Thoracic aorta (tissue), 2 donors: ENCODE measurements at regions not wholly inside any gene's neighbourhood (a gene's known extent, or its start where the extent isn't known, plus 50 kb on each side); places are given as distances from the start of the nearest gene placed in this dataset.

Experiments
- ATAC-seq: fragments of 150-250 bp; one replicate; pipeline ENCODE4 v1.8.0; 2017; ENCODE audit warnings: low read depth; ENCODE audit not compliant: insufficient number of reproducible peaks, low FRiP score
- DNase-seq: peaks from one replicate; pipeline ENCODE4 v3.0.0-alpha.2; 2020; ENCODE audit warnings: low spot score
- H3K27ac ChIP-seq, 2 donors: fragments of 200-600 bp; sonication (generic); 1 replicate in 1 of 2; 2 replicates in 1 of 2; pipeline ENCODE4 v1.5.1; 2016; ENCODE audit warnings: mild to moderate bottlenecking in 2 of 2, moderate library complexity in 2 of 2
- H3K27me3 ChIP-seq: fragments of 200-600 bp; sonication (generic); replicated peaks from 2 replicates; pipeline ENCODE4 v1.6.0; 2016; ENCODE audit warnings: mild to moderate bottlenecking; ENCODE audit not compliant: insufficient read depth
- H3K36me3 ChIP-seq: fragments of 200-600 bp; sonication (generic); one replicate; pipeline ENCODE4 v1.5.1; 2016
- H3K4me1 ChIP-seq, 2 donors: fragments of 200-600 bp; sonication (generic); 1 replicate in 1 of 2; 2 replicates in 1 of 2; pipeline versions ENCODE4 v1.5.1 to v1.6.0; 2016; ENCODE audit warnings: low read depth in 2 of 2, mild to moderate bottlenecking in 1 of 2; ENCODE audit not compliant: control insufficient read depth in 1 of 2
- H3K4me3 ChIP-seq: fragments of 200-600 bp; sonication (generic); 2 replicates; pipeline ENCODE4 v1.5.1; 2016; ENCODE audit warnings: mild to moderate bottlenecking
- H3K9me3 ChIP-seq: fragments of 200-600 bp; sonication (generic); 2 replicates; pipeline ENCODE4 v1.5.1; 2016
- CTCF ChIP-seq: fragments of 200-600 bp; sonication (generic); IDR thresholded peaks from one replicate; pipeline ENCODE4 v1.5.1; 2019; ENCODE audit warnings: antibody characterized with exemption

- Histone ChIP-seq H3K9me3 (no peaks in the 10 kb centered on the region), H3K27ac (no peak overlapping the region), H3K4me1 (peaks cover 7 to 12% of the 10 kb centered on the region in 2 donors), H3K4me3 (no peak overlapping the region), H3K27me3 (no peaks in the 10 kb centered on the region), H3K36me3 (no peaks in the 10 kb centered on the region)
- no peak for ATAC-seq
- no peak for DNase-seq
- TF ChIP-seq CTCF, result no peak
These were observed 330.1 kb upstream of the GIMD1 start for GRCh38 chr4:106698621-106699195.

- Histone ChIP-seq H3K27ac (no peak overlapping the region), H3K4me1 (peaks cover 7 to 12% of the 10 kb centered on the region in 2 donors), H3K9me3 (no peaks in the 10 kb centered on the region), H3K4me3 (no peak overlapping the region), H3K36me3 (no peaks in the 10 kb centered on the region), H3K27me3 (no peaks in the 10 kb centered on the region)
- ATAC-seq, result no peak
- no peak for TF ChIP-seq CTCF
- DNase-seq, result no peak
These were observed 327.1 kb upstream of the GIMD1 start for GRCh38 chr4:106695501-106696262.

GRCh38 chr4:106694232-106694631 lies 325.7 kb upstream of the GIMD1 start:
- Histone ChIP-seq H3K36me3 (no peaks in the 10 kb centered on the region), H3K27ac (no peak overlapping the region), H3K27me3 (no peaks in the 10 kb centered on the region), H3K4me1 (peaks cover 7 to 12% of the 10 kb centered on the region in 2 donors), H3K4me3 (no peak overlapping the region), H3K9me3 (no peaks in the 10 kb centered on the region)
- no peak for TF ChIP-seq CTCF
- ATAC-seq (no peak), DNase-seq (no peak)

GRCh38 chr4:106691749-106692148 lies 323.2 kb upstream of the GIMD1 start:
- Histone ChIP-seq H3K36me3 (no peaks in the 10 kb centered on the region), H3K9me3 (no peaks in the 10 kb centered on the region), H3K4me3 (no peak overlapping the region), H3K4me1 (peaks cover 7 to 12% of the 10 kb centered on the region in 2 donors), H3K27me3 (no peaks in the 10 kb centered on the region), H3K27ac (no peak overlapping the region)
- no peak for ATAC-seq
- no peak for TF ChIP-seq CTCF
- DNase-seq, result no peak

- Histone ChIP-seq H3K36me3 (no peaks in the 10 kb centered on the region), H3K27ac (no peak overlapping the region), H3K9me3 (no peaks in the 10 kb centered on the region), H3K4me3 (no peak overlapping the region), H3K27me3 (no peaks in the 10 kb centered on the region), H3K4me1 (peaks cover 1 to 3% of the 10 kb centered on the region in 2 donors)
- no peak for ATAC-seq
- TF ChIP-seq CTCF, result no peak
- no peak for DNase-seq
These were observed 321.9 kb upstream of the GIMD1 start for GRCh38 chr4:106690487-106690886.
